ENCODE measurements at regions not wholly inside any gene's neighbourhood (a gene's known extent, or its start where the extent isn't known, plus 50 kb on each side); places are given as distances from the start of the nearest gene placed in this dataset.

GRCh38 chr5:18111906-18112465, 477.7 kb downstream of the TAF11L14 start:
- TF ChIP-seq CTCF (IDR thresholded peaks at IDR 0.05) (no peak), POLR2A (IDR thresholded peaks at IDR 0.05) (no peak)

All from body of pancreas (tissue), 4 donors.